Hepatocyte (in vitro differentiated cells): ENCODE measurements at regions not wholly inside any gene's neighbourhood (a gene's known extent, or its start where the extent isn't known, plus 50 kb on each side); places are given as distances from the start of the nearest gene placed in this dataset.

Source experiments
- CTCF ChIP-seq: fragments of 200-600 bp; sonication (generic); IDR thresholded peaks from 2 replicates; pipeline ENCODE4 v1.5.1; 2016; ENCODE audit warnings: antibody characterized with exemption, mild to moderate bottlenecking; ENCODE audit not compliant: poor library complexity
- EZH2 ChIP-seq: fragments of 200-600 bp; sonication (generic); IDR thresholded peaks from 2 replicates; pipeline ENCODE4 v1.6.1; 2016; ENCODE audit warnings: antibody characterized with exemption, mild to moderate bottlenecking, borderline replicate concordance
- EZH2phosphoT487 ChIP-seq: fragments of 200-600 bp; sonication (generic); IDR thresholded peaks from one replicate; pipeline ENCODE4 v1.6.1; 2018; ENCODE audit warnings: antibody characterized with exemption, mild to moderate bottlenecking, low read depth, moderate library complexity; ENCODE audit not compliant: unreplicated experiment, severe bottlenecking

GRCh38 chr20:48171071-48171470, 385.8 kb upstream of the SULF2 start:
- no peak for TF ChIP-seq CTCF
- no peak for TF ChIP-seq EZH2phosphoT487
- TF ChIP-seq EZH2 = no peak
